Right ventricle myocardium inferior (tissue), 1 donor: ENCODE measurements at regions not wholly inside any gene's neighbourhood (a gene's known extent, or its start where the extent isn't known, plus 50 kb on each side); places are given as distances from the start of the nearest gene placed in this dataset.
"Not testable (repeated sequence)": the region's sequence is repeated elsewhere in the genome, so short reads cannot be mapped to it uniquely, and the experiment has no call there.

Experiments used
- ATAC-seq: fragments of 200-7000 bp; cut with Tn5 transposase; one replicate; pipeline ENCODE4 v1.9.1; 2020; ENCODE audit warnings: mild to moderate bottlenecking, moderate library complexity
- DNase-seq: peaks from one replicate; pipeline ENCODE4 v3.0.0; 2021; ENCODE audit errors: missing footprints
- intact Hi-C: fragments of 100-400 bp; cut with DNase I; formaldehyde crosslinking; loops from one replicate; pipeline ENCODE4 v1.11.0; 2022
- donor health status: DM: no; HTN: yes; CAD: no; lungs with severe emphysema.

DNA sequence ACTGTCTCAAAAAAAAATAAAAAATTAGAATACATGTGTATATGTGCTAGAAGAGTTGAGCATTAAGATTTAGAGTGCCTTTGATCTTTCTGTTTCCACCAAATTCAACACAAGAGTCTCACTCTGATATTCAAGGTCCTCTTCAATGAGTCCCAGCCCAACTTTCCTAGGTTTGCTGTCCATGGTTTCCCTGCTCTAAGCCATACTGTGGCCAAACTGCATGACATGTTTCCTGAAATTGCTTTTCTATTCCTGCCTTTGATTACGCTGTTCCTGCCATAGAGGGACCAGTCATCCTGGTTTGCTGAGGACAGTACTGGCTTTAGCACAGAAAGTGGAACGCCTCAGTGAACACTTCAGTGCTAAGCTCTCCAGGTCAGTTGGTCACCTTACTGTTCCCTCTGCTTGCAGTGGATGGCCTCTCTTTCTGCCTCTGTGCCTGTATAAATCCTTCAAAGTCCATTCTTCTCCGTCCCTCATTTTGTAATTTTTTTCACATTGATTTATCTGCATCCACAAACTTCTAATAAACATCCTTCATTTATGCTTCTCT is 305.9 kb upstream of the PROX1 start:
- intact Hi-C loops = no loop called here
- ATAC-seq (no peak), DNase-seq (no peak)

DNA sequence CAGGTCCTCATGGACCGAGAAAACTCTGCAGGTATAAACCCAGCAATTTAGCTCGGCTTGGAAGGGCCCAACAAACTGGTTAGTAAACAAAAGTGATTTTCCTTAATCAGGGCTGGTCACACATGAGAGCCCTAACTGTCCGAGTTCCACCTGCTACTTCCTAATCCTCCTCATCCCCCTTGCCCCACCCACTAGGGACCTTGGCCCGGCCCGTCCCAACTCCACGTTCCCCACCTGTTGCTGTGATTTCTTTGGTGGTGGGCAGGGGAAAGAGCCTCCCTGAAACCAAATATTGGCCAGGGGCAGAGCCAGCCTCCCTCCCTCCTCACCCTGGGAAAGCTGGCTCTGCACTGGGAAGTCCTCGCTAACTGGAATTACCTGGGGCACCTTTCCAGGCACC is 304.2 kb upstream of the PROX1 start:
- DNase-seq (no peak), ATAC-seq (no peak)
- intact Hi-C loops = no loop called here

DNA sequence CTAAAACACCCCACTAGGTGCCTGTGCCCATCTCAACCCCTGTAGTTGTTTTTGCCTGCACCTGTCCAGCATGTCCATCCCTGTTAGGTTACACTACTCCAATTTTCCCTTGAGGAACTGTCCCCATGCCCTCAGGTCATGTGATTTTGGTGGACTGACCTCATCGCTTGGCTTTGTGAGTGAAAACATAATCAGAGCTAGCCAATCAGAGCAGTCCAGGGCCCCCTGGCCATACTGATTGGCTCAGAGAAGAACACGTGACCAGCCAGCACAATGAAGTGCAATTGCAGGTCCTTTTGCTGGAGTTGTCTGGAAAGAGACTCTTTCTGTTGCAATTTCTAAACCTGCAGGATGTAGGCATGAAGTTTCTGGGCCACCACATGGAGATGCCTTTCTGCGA is 303.3 kb upstream of the PROX1 start:
- ATAC-seq = no peak
- DNase-seq = no peak
- intact Hi-C loops = no loop called here

DNA sequence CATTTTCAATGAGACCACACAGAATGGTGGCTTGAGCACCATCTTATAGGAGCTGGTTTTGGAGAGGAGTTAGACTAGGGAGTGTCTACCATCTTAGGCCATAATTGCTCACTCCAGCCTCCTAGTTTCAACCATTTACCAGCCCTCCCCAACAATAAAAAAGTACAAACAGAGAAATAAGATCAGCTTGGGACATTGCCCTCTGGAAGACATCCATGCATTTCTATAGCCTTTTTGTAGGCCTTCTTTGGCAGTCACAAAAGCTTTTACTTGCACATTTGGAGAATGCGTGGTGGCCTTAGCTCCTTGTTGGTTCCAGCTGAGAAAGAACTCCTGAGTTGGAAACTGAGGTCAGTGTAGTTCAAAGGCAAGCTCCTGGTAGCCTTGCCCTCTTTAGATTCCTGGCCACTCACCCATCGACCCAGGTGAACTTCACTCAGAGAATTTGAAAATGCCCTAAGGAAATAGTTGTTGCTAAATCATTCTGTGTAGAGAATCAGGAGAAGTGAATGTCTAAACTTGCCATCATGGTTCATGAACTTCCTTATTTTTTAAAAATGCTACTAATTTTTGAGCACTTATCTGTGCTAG is 301.7 kb upstream of the PROX1 start:
- intact Hi-C loops = no loop called here
- DNase-seq (no peak), ATAC-seq (no peak)

DNA sequence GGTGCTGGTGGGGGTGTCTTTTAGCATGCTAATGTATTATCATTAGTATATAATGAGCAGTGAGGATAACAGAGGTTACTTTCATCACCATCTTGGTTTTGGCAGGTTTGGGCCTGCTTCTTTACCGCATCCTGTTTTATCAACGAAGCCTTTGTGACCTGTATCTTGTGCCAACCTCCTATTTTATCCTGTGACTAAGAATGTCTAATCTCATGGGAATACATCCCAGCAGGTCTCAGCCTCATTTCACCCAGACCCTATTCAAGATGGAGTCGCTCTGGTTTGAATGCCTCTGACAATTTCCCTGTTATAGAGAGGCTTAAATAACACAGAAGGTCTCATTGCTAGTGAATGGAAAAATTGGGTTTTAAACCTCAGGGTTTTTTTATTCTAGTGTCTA is 300.8 kb upstream of the PROX1 start:
- no peak for ATAC-seq
- DNase-seq = no peak
- intact Hi-C loops = no loop called here

DNA sequence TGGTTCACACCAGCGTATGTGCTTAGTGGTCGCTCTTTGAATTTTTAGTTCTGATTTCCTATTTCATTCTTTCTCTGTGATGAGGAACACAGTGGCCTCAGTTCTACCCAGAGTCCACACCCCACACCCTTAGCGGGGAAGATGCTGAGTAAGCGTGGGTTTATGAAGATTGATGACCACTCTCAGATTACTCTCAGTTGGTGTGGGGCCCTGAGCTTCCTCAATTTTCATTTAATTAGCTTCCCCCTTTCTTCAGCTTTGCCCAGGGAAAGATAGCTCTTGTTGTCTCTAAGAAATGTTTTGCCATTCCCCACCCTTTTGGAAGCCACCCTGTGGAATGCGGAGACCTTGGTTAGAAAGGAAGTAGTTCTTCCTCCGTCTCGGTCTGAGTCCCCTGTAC is 299.9 kb upstream of the PROX1 start:
- intact Hi-C loops = no loop called here
- no peak for DNase-seq
- no peak for ATAC-seq

DNA sequence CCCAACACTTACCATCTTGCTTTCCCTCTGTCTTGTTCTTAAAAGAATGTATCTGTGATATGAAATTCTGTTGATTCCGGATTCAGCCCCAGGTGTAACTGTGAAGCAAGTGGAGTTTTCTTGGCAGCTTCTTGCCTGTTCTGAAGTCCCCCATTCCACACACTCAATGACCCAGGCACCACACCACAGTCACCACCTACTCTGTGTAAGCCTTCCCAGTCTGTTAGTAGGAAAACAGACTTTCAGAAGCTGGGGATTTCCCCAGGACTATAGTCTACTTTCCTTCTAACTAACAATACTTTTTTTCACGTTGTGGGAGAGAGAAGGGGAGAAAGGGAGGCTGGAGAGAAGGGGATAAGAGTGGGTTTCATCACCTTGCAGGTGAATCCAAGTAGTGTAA is 299.1 kb upstream of the PROX1 start:
- DNase-seq = no peak
- intact Hi-C loops = no loop called here
- no peak for ATAC-seq

DNA sequence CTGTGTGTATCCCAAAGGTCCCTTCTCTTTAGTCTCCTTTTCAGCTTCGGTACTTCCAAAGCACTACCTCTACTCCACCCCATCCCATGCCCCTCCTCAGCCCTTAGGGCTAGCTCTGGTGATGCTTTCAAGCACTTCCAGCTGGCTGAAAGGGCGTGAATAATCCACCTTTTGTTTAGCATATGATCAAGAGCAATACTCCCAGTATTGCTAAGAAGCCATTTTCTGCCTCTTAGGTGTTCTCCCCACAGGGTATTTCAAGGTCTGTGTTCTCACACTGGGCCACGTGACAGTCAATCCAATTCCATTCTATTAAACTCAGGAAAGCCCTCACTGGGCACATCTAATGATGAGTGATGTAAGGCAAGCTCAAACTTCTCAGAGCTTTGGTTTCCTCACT is 298.5 kb upstream of the PROX1 start:
- no peak for ATAC-seq

DNA sequence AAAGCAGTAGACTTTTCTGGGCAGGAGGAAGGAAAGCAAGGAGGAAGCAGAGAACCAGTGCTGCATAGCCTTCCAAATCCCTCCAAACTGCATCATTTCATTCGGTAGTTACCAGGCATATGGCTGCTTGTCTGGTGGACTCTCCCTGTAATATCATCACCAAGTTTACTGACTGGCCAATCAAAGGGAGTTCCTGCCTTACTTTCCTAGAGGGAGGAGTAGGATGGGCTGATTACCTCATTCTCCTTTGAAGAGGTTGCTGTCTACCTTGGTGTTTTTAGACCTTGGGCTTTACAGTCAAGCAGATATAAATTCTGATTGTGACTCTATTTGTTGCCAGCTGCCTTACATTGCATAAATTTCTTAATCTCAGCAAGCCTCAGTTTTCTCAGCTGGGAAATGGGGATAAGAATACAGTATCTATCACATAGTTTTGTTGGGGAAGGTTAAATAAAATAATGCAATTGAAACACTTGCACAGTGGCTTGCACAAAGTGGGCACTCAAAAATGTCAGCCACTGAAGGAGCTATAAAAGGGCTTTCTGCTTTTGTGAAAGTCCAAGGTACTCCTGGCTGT is 297.3 kb upstream of the PROX1 start:
- intact Hi-C loops = no loop called here
- DNase-seq (no peak), ATAC-seq (no peak)

More for the DNA sequence above, 298.5 kb upstream of the PROX1 start:
- intact Hi-C loops = no loop called here
- no peak for DNase-seq

DNA sequence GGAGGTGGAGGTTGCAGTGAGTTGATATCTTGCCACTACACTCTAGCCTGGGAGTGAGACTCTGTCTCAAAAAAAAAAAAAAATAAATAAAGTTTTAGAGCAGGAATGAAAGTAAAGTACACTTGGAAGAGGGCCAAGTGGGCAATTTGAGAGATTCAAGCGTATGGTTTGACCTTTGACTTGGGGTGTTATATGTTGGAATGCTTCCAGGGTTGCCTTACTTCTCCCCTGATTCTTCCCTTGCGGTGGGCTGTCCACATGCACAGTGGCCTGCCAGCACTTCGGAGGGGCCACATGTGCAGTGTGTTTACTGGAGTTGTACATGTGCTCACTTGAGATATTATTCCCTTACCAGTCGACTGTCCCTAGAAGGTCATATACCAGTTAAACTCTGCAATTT is 295.5 kb upstream of the PROX1 start:
- ATAC-seq (no peak), DNase-seq (no peak)
- intact Hi-C loops = no loop called here

DNA sequence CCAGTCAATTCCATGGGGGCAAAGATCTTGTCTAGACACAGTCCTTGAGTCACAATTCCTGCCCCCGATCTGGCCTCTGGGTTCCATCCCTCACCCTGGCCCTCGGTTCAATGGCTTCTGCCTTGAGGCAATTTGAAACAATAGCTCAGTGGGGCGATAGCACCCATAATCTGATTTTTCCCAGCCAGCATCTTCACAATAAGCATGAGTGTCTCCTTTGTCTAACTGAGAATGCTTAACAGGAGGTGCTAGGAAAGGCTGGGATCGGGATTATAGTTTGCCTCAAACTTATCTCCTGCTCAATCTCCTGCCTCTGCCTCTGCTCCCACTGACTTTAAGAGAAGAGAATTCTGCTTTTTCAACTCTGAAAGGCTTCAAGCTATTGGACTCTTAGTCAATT is 293.9 kb upstream of the PROX1 start:
- ATAC-seq (no peak), DNase-seq (no peak)
- intact Hi-C loops = no loop called here

DNA sequence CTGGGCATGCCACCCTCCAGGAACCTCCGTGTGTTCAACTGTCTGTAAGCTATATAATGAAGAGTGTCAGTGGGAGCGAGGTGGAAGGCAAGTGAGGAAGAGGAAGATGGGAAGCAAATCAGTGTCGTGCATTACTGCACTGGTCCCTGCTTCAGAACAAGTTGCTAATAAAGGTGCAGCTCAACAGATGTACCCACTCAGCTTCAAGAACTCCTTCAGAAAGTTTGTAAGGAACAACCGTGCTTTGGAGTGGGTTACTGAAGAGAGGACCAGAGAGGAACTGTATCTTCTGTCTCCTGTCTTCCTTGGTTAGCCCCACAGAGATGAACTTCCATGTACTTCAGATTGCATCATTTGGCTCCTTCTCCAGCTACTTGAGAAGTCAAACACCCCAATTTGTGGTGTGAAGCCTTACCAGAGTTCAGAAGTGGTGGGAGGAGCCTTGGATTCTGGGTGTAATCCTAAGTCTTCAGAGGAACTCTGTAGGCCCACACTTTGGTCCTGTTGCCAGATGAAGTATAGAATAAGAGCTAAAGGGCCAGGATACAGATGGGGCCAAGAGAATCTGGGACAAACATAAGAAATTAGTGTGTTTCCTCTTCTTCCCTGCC is 290.5 kb upstream of the PROX1 start:
- DNase-seq (no peak), ATAC-seq (no peak)
- intact Hi-C loops = no loop called here

DNA sequence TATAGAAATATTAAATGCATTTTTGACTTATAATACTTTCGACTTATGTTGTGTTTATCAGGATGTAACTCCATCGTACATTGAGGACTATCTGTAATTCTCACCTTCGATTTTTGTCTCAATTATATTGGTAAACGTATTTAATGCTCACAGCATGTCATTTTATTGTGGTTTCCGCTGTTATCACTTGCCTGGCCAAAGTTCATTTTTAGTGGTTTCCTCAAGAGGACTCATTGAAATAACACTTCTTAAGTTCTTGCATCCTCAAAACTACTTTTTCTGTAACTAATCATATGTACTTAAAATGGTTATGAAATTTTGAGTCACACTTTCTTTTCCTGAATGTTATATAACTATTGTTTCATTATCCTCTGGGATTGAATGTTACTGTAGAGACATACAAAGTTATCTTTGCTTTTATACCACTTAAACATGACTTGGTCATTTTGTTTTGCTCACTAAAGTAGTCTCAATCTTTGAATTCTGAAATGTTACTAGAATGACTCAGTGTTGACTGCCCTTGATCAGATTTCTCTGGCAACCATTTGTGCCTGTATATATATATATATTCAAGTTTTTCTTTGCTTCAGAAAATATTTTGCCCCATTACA is 289.6 kb upstream of the PROX1 start:
- ATAC-seq (no peak), DNase-seq (no peak)
- intact Hi-C loops = no loop called here

DNA sequence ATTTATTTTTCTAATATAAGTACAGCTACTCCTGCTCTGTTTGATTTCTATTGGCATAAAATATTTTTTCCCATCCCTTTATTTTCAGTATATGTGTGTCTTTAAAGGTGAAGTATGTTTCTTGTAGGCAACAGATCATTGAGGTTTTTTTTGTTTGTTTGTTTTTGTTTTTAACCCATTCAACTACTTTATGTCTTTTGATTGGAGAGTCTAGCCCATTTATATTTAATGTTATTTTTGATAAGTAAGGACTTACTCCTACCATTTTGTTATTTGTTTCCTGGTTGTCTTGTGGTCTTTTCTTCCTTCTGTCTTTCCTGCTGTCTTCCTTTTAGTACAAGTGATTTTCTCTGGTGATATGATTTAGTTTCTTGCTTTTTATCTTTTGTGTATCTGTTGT is 285.1 kb upstream of the PROX1 start:
- no peak for DNase-seq
- ATAC-seq = no peak
- intact Hi-C loops = no loop called here

DNA sequence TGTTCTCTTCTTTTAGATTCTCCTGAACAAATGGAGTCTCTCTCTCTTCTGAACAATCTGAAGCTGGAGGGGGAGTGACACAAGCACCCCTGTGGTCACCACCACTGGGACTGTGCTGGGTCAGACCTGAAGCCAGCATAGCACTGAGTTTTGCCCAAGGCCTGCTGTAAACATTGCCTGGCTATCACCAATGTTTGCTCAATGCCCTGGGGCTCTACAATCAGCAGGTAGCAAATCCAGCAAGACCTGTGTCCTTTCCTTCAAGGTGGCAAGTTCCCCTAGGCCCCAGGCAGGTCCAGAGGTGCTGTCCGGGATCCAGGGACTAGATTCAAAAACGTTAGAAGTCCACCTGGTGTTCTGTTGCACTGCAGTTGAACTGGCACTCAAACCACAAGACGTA is 282.8 kb upstream of the PROX1 start:
- DNase-seq (no peak), ATAC-seq (no peak)
- intact Hi-C loops = no loop called here

DNA sequence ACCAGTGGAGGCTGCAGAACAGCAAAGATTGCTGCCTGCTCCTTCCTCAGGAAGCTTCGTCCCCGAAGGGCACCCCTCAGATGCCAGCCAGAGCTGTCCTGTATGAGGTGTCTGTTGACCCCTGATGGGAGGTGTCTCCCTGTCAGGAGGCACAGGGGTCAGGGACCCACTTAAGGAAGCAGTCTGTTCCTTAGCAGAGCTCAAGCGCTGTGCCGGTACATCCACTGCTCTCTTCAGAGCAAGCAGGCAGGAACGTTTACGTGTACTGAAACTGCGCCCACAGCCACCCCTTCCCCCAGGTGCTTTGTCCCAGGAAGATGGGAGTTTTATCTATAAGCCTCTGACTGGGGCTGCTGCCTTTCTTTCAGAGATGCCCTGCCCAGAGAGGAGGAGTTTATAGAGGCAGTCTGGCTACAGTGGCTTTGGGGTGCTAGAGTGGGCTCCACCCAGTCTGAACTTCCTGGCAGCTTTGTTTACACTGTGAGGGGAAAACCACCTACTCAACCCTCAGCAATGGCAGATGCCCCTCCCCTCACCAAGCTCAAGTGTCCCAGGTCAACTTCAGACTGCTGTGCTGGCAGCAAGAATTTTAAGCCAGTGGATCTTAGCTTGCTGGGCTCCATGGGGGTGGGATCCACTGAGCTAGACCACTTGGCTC is 275.8 kb upstream of the PROX1 start:
- not testable (repeated sequence) for ATAC-seq

DNA sequence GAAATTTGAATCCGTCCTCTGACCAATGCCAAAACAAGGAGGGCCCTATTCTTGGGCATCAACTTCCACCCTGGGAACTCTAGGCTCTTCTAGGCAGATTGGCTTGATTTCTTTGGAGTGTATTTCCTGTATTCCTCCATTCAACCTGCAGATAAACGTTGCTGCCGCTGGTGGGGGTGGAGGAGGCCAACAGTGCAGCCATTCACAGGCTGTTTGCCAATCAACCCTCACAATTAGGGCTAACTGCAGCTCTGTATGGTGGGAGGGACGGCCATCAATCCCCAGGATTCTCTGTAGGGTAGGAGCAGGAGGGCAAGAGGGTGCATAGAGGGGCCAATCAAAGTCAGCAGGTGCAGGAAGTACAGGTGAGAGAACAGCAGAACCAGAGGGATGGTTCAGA is 273.1 kb upstream of the PROX1 start:
- ATAC-seq (no peak), DNase-seq (no peak)
- intact Hi-C loops = no loop called here

More for the DNA sequence above, 275.8 kb upstream of the PROX1 start:
- DNase-seq, intact Hi-C loops: not testable (repeated sequence)

DNA sequence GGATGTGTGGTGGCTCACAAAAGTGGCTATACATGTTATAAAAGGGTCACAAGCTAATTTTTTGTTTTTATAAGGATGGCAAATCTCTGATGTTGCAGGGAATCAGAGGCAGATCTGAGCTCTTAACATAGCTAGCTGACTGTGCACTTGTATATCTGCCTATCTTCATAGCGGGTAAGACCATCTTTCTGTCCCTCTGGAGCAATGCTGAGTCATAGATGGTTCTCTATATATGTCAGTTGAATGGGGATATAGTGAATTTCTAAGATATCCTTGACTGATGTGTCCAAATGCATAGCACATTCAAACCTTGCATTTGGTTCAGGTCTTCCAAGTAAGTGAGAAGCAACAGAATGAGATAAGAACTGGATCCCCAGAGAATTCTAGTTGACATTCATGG is 272.6 kb upstream of the PROX1 start:
- DNase-seq (no peak), ATAC-seq (no peak)
- intact Hi-C loops = no loop called here

DNA sequence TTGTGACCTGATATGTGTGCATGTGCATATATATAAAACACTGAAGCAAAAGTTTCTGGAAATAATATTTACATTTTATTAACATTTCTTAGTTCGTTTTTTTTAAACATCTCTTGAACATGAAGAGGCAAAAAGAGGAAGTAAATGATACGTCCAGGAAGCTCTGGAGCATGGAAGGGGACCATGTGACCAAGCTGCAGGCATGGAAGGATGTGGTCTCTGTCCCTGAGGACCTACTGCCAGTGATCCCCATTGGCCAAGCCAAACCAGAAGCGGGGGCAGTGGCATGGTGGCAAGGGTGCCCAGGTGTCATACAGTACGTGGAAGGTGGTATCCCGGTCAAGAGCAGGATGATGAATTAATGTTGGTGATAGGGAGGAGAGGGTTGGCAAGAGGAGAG is 268.3 kb upstream of the PROX1 start:
- DNase-seq = no peak
- intact Hi-C loops = no loop called here
- ATAC-seq = no peak

DNA sequence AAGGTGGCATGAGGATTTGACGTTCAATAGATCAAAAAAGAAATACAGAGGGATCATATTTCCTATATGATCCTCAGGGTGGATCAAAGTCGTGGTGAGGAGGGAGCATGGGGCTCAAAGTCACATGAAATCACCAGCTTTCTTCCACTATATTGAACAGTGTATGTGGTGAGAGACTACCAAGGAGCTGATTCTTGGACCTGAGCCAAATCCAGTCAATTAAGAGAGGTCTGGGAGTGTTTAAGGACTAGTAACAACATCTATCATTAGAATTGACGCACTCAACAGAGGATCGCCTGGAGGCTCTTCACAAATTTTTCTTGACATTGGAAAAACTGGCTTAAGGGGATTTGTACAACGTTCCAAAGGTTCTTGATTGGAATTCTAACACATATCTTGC is 267.7 kb upstream of the PROX1 start:
- no peak for ATAC-seq
- intact Hi-C loops = no loop called here
- no peak for DNase-seq
